ENCODE measurements at regions not wholly inside any gene's neighbourhood (a gene's known extent, or its start where the extent isn't known, plus 50 kb on each side); places are given as distances from the start of the nearest gene placed in this dataset.

GRCh38 chr6:164133095-164133494, 718.6 kb downstream of the QKI start:
- no peak for DNase-seq

- DNase-seq: no peak
These were observed 716.1 kb downstream of the QKI start for GRCh38 chr6:164130585-164130984.

GRCh38 chr6:164130151-164130550, 715.6 kb downstream of the QKI start:
- DNase-seq: no peak

- no peak for DNase-seq
These were observed 714.7 kb downstream of the QKI start for GRCh38 chr6:164129218-164129617.

- DNase-seq: no peak
These were observed 713.6 kb downstream of the QKI start for GRCh38 chr6:164128101-164128500.

GRCh38 chr6:164124986-164125385, 710.5 kb downstream of the QKI start:
- DNase-seq: no peak

- DNase-seq: no peak
These were observed 710.0 kb downstream of the QKI start for GRCh38 chr6:164124473-164124872.

- no peak for DNase-seq
These were observed 707.6 kb downstream of the QKI start for GRCh38 chr6:164122109-164122508.

- DNase-seq: no peak
These were observed 707.0 kb downstream of the QKI start for GRCh38 chr6:164121527-164121926.

- DNase-seq: no peak
These were observed 700.1 kb downstream of the QKI start for GRCh38 chr6:164114651-164115050.

- no peak for DNase-seq
These were observed 699.5 kb downstream of the QKI start for GRCh38 chr6:164114051-164114450.

GRCh38 chr6:164113637-164114036, 699.1 kb downstream of the QKI start:
- DNase-seq: no peak

GRCh38 chr6:164109770-164110140, 695.2 kb downstream of the QKI start:
- DNase-seq: no peak

- DNase-seq: no peak
These were observed 694.6 kb downstream of the QKI start for GRCh38 chr6:164108869-164109769.

- no peak for DNase-seq
These were observed 693.6 kb downstream of the QKI start for GRCh38 chr6:164108092-164108491.

GRCh38 chr6:164107297-164107995, 692.9 kb downstream of the QKI start:
- no peak for DNase-seq

GRCh38 chr6:164106345-164106769, 691.8 kb downstream of the QKI start:
- DNase-seq: no peak

GRCh38 chr6:164105705-164106104, 691.2 kb downstream of the QKI start:
- no peak for DNase-seq

- no peak for DNase-seq
These were observed 689.9 kb downstream of the QKI start for GRCh38 chr6:164104432-164104831.

GRCh38 chr6:164102693-164103092, 688.2 kb downstream of the QKI start:
- DNase-seq: no peak

GRCh38 chr6:164101859-164102258, 687.3 kb downstream of the QKI start:
- no peak for DNase-seq

- DNase-seq: no peak
These were observed 684.8 kb downstream of the QKI start for GRCh38 chr6:164099269-164099865.

- no peak for DNase-seq
These were observed 684.3 kb downstream of the QKI start for GRCh38 chr6:164098857-164099267.
